Neural cell (in vitro differentiated cells): ENCODE measurements at regions not wholly inside any gene's neighbourhood (a gene's known extent, or its start where the extent isn't known, plus 50 kb on each side); places are given as distances from the start of the nearest gene placed in this dataset.
"Not testable (repeated sequence)": the region's sequence is repeated elsewhere in the genome, so short reads cannot be mapped to it uniquely, and the experiment has no call there.

Source experiments
- H2AFZ ChIP-seq: fragments of 200-600, 300-800 bp; sonication (generic), shearing (Covaris generic); 2 replicates; pipeline ENCODE4 v1.6.0; 2014; ENCODE audit warnings: low read depth, mild to moderate bottlenecking, antibody characterized with exemption, low read length, moderate library complexity
- H3F3A ChIP-seq: fragments of 200-600 bp; shearing (Covaris generic); 2 replicates; pipeline ENCODE4 v1.6.1; 2016; ENCODE audit warnings: mild to moderate bottlenecking, moderate library complexity, mixed read lengths, antibody characterized with exemption, low read length; ENCODE audit not compliant: insufficient read depth, poor library complexity, severe bottlenecking
- H3K27ac ChIP-seq: fragments of 200-600, 300-800 bp; sonication (generic), shearing (Covaris generic); 2 replicates; pipeline ENCODE4 v1.5.1; 2014; ENCODE audit warnings: mild to moderate bottlenecking, low read length, moderate library complexity
- H3K27me3 ChIP-seq: fragments of 300-800, 200-600 bp; sonication (generic), shearing (Covaris generic); 2 replicates; pipeline ENCODE4 v1.6.0; 2014; ENCODE audit warnings: mild to moderate bottlenecking, low read depth, low read length, moderate library complexity; ENCODE audit not compliant: insufficient read depth
- H3K36me3 ChIP-seq: fragments of 300-800, 200-600 bp; sonication (generic), shearing (Covaris generic); 2 replicates; pipeline ENCODE4 v1.5.1; 2014; ENCODE audit warnings: mild to moderate bottlenecking, antibody characterized with exemption, low read length, moderate library complexity; ENCODE audit not compliant: insufficient read depth
- H3K4me2 ChIP-seq: fragments of 300-800, 200-600 bp; sonication (generic), shearing (Covaris generic); 2 replicates; pipeline ENCODE4 v1.6.0; 2014; ENCODE audit warnings: mild to moderate bottlenecking, low read length
- H3K4me3 ChIP-seq: fragments of 300-800, 200-600 bp; sonication (generic), shearing (Covaris generic); 2 replicates; pipeline ENCODE4 v1.5.1; 2014; ENCODE audit warnings: mild to moderate bottlenecking, low read length, moderate library complexity
- H3K79me2 ChIP-seq: fragments of 200-600 bp; shearing (Covaris generic); replicated peaks from 2 replicates; pipeline ENCODE4 v1.6.0; 2014; ENCODE audit warnings: mild to moderate bottlenecking, low read length, moderate library complexity; ENCODE audit not compliant: insufficient read depth
- H3K9ac ChIP-seq: fragments of 300-800, 200-600 bp; sonication (generic), shearing (Covaris generic); 2 replicates; pipeline ENCODE4 v1.6.1; 2016; ENCODE audit warnings: mild to moderate bottlenecking, low read length, mixed read lengths
- H3K9me2 ChIP-seq: fragments of 200-600 bp; shearing (Covaris generic); 2 replicates; pipeline ENCODE4 v1.6.1; 2016; ENCODE audit warnings: mild to moderate bottlenecking, low read length, mixed read lengths; ENCODE audit not compliant: insufficient read depth
- H3K9me3 ChIP-seq: fragments of 200-600, 300-800 bp; sonication (generic), shearing (Covaris generic); 2 replicates; pipeline ENCODE4 v1.6.1; 2016; ENCODE audit warnings: mild to moderate bottlenecking, mixed run types, low read length, moderate library complexity, mixed read lengths
- H4K20me1 ChIP-seq: fragments of 200-600 bp; shearing (Covaris generic); 2 replicates; pipeline ENCODE4 v1.6.1; 2016; ENCODE audit warnings: mild to moderate bottlenecking, mixed run types; ENCODE audit not compliant: insufficient read depth
- EP300 ChIP-seq: fragments of 450-650 bp; conservative IDR thresholded peaks from 2 replicates; pipeline ENCODE4 v1.6.1; 2014; ENCODE audit warnings: antibody characterized with exemption, mild to moderate bottlenecking, moderate library complexity; ENCODE audit not compliant: poor library complexity, severe bottlenecking
- POLR2AphosphoS5 ChIP-seq: IDR thresholded peaks from 2 replicates; pipeline ENCODE4 v1.6.1; 2012
- SMC3 ChIP-seq: fragments of 450-650 bp; conservative IDR thresholded peaks from 2 replicates; pipeline ENCODE4 v1.6.1; 2014; ENCODE audit warnings: antibody characterized with exemption, mild to moderate bottlenecking, moderate library complexity; ENCODE audit not compliant: poor library complexity
- TAF1 ChIP-seq: IDR thresholded peaks from 2 replicates; pipeline ENCODE4 v1.6.1; 2012; ENCODE audit warnings: low read depth
- TF ChIP-seq, protein P1 (sequence below): fragments of 450-650 bp; IDR thresholded peaks from 2 replicates; pipeline ENCODE4 v1.5.1; 2014; ENCODE audit warnings: antibody characterized with exemption, mild to moderate bottlenecking, moderate library complexity; ENCODE audit not compliant: poor library complexity, severe bottlenecking

DNA sequence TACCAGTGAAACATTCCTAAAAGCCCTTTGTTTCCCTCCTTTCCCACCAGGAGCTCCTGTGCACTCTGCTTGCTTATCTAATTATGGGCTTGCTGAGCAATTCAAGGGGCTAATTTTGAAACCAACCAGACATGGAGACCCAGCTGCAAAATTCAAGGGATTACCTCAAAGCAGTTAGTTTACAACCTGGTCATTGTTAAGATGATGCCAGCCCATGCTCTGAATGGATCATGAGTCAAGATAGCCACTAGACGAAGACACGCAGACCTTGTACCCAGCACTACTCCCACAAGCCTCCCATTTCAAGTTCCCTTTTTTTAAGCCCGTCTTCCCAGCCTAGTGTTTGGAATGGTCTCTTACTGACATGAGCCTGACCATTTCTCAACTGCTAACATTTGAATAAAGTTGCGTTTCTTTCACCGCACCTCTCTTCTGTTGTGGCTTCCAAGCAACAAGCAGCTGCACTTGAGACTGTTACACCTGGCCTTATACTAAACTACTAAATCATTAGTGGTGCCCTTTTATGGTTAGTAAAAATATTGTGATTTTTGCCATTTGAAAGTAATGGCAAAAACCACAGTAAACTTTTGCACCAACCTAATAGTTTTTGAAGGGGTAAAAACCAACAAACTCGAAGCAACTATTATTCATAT, 315.3 kb upstream of the LUZP2 start:
- H2AFZ ChIP-seq, result no peak overlapping the region

DNA sequence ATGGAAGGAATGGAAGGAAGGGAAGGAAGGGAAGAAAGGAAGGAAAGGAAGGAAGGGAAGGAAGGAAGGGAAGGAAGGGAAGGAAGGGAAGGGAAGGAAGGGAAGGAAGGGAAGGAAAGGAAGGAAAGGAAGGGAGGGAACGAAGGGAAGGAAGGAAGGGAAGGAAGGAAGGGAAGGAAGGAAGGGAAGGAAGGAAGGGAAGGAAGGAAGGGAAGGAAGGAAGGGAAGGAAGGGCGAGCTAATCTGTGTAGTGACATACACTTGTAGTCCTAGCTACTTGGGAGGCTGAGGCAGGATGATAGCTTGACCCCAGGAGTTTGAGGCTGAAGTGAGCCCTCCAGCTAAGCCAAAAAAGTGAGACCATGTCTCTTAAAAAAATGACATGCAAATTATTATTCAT, 311.3 kb upstream of the LUZP2 start:
- H3K79me2 ChIP-seq, H3K27me3 ChIP-seq, H2AFZ ChIP-seq: not testable (repeated sequence)

More for the DNA sequence above, 315.3 kb upstream of the LUZP2 start:
- TF ChIP-seq TAF1 (no peak), POLR2AphosphoS5 (no peak), SMC3 (no peak), EP300 (no peak)
- TF ChIP-seq, protein P1, sequence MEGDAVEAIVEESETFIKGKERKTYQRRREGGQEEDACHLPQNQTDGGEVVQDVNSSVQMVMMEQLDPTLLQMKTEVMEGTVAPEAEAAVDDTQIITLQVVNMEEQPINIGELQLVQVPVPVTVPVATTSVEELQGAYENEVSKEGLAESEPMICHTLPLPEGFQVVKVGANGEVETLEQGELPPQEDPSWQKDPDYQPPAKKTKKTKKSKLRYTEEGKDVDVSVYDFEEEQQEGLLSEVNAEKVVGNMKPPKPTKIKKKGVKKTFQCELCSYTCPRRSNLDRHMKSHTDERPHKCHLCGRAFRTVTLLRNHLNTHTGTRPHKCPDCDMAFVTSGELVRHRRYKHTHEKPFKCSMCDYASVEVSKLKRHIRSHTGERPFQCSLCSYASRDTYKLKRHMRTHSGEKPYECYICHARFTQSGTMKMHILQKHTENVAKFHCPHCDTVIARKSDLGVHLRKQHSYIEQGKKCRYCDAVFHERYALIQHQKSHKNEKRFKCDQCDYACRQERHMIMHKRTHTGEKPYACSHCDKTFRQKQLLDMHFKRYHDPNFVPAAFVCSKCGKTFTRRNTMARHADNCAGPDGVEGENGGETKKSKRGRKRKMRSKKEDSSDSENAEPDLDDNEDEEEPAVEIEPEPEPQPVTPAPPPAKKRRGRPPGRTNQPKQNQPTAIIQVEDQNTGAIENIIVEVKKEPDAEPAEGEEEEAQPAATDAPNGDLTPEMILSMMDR, result no peak
- no peaks in the 10 kb centered on the region for H3K9me2 ChIP-seq
- no peaks in the 10 kb centered on the region for H3K9me3 ChIP-seq
- H4K20me1 ChIP-seq, result no peaks in the 10 kb centered on the region
- no peaks in the 10 kb centered on the region for H3F3A ChIP-seq
- no peaks in the 10 kb centered on the region for H3K27me3 ChIP-seq
- no peaks in the 10 kb centered on the region for H3K79me2 ChIP-seq
- no peak overlapping the region for H3K4me3 ChIP-seq
- no peaks in the 10 kb centered on the region for H3K36me3 ChIP-seq
- no peak overlapping the region for H3K4me2 ChIP-seq
- H3K9ac ChIP-seq, result no peak overlapping the region
- no peak overlapping the region for H3K27ac ChIP-seq

DNA sequence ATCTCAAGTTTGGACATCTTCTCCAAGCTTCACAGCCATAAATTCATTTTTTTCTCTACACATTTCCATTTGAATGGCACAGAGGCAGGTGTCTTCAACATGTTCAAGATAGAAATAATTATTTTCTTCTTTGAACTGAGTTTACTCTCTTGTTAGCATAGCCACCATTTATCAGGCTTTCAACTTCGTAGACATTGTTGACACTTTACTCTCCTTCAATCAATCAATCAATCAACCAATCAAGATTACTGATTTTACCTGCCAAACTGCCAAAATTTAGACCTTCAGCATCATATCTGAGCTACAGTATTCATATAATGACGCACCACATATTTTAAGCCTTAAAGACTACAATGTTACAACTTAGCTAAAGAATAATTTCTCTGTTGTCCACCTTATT, 300.1 kb upstream of the LUZP2 start:
- H3K27me3 ChIP-seq, result no peaks in the 10 kb centered on the region
- H3K9me2 ChIP-seq, result no peaks in the 10 kb centered on the region
- H2AFZ ChIP-seq, result no peak overlapping the region
- H3K4me2 ChIP-seq, result no peak overlapping the region
- H3K9ac ChIP-seq, result no peak overlapping the region
- H3K4me3 ChIP-seq, result no peak overlapping the region
- no peaks in the 10 kb centered on the region for H3F3A ChIP-seq
- no peaks in the 10 kb centered on the region for H3K36me3 ChIP-seq
- H3K9me3 ChIP-seq, result no peaks in the 10 kb centered on the region
- peak overlapping the region; percentile 11 for H3K27ac ChIP-seq
- TF ChIP-seq, protein P1, result no peak
- TF ChIP-seq EP300 (peak; percentile 98), POLR2AphosphoS5 (peak; percentile 48)
- H3K79me2 ChIP-seq, result no peaks in the 10 kb centered on the region
- H4K20me1 ChIP-seq, result no peaks in the 10 kb centered on the region

More for the DNA sequence above, 311.3 kb upstream of the LUZP2 start:
- H4K20me1 ChIP-seq, H3K9ac ChIP-seq, H3K36me3 ChIP-seq, H3K4me2 ChIP-seq, H3K4me3 ChIP-seq, H3K9me3 ChIP-seq, H3F3A ChIP-seq, H3K9me2 ChIP-seq, H3K27ac ChIP-seq: not testable (repeated sequence)
